ENCODE measurements at regions not wholly inside any gene's neighbourhood (a gene's known extent, or its start where the extent isn't known, plus 50 kb on each side); places are given as distances from the start of the nearest gene placed in this dataset.

- peak; percentile 94 for FAIRE-seq
- peak; percentile 16 for DNase-seq (ENCODE audit: insufficient read length, low spot score)
- TF ChIP-seq, protein P1, sequence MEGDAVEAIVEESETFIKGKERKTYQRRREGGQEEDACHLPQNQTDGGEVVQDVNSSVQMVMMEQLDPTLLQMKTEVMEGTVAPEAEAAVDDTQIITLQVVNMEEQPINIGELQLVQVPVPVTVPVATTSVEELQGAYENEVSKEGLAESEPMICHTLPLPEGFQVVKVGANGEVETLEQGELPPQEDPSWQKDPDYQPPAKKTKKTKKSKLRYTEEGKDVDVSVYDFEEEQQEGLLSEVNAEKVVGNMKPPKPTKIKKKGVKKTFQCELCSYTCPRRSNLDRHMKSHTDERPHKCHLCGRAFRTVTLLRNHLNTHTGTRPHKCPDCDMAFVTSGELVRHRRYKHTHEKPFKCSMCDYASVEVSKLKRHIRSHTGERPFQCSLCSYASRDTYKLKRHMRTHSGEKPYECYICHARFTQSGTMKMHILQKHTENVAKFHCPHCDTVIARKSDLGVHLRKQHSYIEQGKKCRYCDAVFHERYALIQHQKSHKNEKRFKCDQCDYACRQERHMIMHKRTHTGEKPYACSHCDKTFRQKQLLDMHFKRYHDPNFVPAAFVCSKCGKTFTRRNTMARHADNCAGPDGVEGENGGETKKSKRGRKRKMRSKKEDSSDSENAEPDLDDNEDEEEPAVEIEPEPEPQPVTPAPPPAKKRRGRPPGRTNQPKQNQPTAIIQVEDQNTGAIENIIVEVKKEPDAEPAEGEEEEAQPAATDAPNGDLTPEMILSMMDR (IDR thresholded peaks at IDR 0.05; ENCODE audit: insufficient read depth, missing control alignments) = no peak
These were observed 185.2 kb downstream of the SHOX2 start for GRCh38 chr3:157920822-157921700.

DNA sequence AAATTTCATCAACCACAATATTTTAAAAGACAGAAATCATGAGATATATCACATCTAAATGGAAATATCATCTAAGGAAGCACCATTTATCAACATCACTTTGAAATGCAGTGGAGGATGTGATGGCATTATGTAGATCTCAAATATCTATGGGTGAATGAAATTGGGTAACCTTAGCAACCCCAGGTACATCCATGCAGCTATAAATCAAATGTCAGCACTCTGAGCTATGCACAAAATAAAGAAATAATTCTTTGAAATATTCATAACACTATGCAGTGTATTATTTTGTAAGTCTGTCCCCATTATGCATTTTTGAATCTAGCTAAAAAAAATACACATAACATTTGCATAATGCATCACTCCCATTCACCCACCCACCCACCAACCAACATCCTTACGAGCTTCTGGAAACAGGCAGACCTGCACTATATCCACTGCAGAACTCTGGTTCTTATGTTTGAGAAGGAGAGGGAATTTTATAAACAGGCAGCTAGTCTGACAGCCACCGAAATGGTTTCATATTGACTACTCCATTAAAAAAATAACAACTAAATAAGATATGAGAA is 186.8 kb downstream of the SHOX2 start:
- TF ChIP-seq, protein P1 (IDR thresholded peaks at IDR 0.05; ENCODE audit: insufficient read depth, missing control alignments) = no peak
- FAIRE-seq (no peak), DNase-seq (ENCODE audit: insufficient read length, low spot score) (no peak)

DNA sequence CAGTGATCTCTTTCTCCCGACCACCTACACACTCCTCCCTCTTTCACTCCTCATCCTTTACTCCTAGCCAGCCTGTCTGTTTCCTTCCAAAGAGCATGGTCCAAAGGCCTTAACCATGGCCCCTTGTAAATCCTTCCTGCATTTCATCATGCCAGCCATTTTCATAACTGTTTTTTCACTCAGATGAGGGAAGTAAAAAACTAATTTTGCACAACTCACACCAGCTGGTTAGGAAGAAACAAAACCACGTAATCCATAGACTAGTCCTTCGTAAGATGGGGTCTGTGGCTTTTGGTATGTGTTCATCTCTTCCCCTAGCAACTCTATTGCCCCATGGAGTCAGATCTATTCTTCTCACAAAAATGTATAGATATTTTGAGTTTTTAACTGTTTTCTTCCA is 187.8 kb downstream of the SHOX2 start:
- no peak for FAIRE-seq
- DNase-seq (ENCODE audit: insufficient read length, low spot score) = no peak
- TF ChIP-seq, protein P1 (IDR thresholded peaks at IDR 0.05; ENCODE audit: insufficient read depth, missing control alignments) = no peak

DNA sequence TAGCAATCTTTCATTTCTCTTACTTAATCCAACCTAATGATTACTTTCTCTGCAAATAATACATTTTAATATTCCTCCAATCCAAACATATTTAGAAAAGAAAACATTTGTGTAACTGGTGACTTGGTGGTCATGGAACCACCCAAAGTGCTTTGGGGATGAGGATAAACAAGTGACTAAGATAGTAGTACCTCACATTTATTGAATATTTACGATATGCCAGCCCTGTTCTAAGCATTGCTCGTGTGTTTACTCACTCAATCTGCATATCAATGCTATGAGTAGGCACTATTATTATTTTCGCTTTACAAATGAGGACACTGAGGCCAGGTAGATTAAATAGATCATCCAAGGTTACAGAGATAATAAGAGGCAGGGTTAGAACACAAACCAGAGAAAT is 189.5 kb downstream of the SHOX2 start:
- DNase-seq (ENCODE audit: insufficient read length, low spot score) (no peak), FAIRE-seq (no peak)
- TF ChIP-seq, protein P1 (IDR thresholded peaks at IDR 0.05; ENCODE audit: insufficient read depth, missing control alignments) = no peak

GRCh38 chr3:157914882-157915281 is 191.3 kb downstream of the SHOX2 start:
- TF ChIP-seq, protein P1 (IDR thresholded peaks at IDR 0.05; ENCODE audit: insufficient read depth, missing control alignments) = no peak
- no peak for DNase-seq (ENCODE audit: insufficient read length, low spot score)
- FAIRE-seq = no peak

DNA sequence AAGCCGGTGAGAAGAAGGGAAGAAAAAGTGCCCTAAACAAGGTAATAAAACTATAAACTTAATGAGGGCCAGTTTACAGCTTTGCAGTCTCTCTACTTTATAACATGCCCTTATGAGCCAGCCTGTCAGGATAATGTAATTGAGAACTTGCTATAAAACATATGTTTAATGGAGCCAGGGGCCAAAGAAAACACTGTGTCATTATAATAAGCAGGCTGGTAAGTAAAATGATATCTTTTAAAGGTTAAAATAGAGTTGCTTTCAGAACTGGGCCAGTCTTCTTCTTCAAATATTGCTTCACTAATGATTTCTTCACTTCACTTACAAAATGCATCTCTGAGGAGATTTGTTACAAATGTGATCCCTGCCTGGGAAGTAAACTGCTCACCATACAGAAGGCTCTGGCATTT is 192.5 kb downstream of the SHOX2 start:
- no peak for DNase-seq (ENCODE audit: insufficient read length, low spot score)
- FAIRE-seq = no peak
- TF ChIP-seq, protein P1 (IDR thresholded peaks at IDR 0.05; ENCODE audit: insufficient read depth, missing control alignments) = no peak
